OCI-LY7 (cell line): ENCODE measurements at regions not wholly inside any gene's neighbourhood (a gene's known extent, or its start where the extent isn't known, plus 50 kb on each side); places are given as distances from the start of the nearest gene placed in this dataset.

Experiments
- EZH2phosphoT487 ChIP-seq: fragments of 200-600 bp; sonication (generic); IDR thresholded peaks from 2 replicates; pipeline ENCODE4 v1.6.1; 2018; ENCODE audit warnings: low read depth, borderline replicate concordance, mild to moderate bottlenecking, mixed run types, antibody characterized with exemption, low read length, moderate library complexity, mixed read lengths
- TF ChIP-seq, protein P1 (sequence below): fragments of 200-600 bp; sonication (generic); conservative IDR thresholded peaks from 2 replicates; pipeline ENCODE4 v1.5.1; 2014; ENCODE audit warnings: mild to moderate bottlenecking, antibody characterized with exemption, low read length, moderate library complexity, mixed read lengths

DNA sequence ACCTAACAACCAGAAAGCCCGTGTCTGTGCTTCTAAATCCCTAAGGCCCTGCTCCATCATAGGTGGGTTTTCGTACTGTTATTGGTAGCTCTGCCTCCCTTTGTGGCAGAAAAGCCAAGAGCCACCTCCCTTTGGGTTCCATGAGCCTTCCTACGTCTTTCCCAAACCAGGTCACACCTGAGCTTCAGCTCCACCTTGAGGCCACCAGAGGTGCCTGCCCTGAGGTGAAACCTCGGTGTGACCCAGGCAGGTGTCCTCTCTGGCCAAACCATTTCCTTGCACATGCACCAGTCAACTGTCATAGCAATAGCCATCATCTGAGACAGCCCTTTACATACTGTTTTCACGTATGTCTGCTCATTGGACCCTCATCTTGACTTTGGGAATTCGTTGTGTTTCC, 188.0 kb upstream of the RBPJ start:
- TF ChIP-seq, protein P1, sequence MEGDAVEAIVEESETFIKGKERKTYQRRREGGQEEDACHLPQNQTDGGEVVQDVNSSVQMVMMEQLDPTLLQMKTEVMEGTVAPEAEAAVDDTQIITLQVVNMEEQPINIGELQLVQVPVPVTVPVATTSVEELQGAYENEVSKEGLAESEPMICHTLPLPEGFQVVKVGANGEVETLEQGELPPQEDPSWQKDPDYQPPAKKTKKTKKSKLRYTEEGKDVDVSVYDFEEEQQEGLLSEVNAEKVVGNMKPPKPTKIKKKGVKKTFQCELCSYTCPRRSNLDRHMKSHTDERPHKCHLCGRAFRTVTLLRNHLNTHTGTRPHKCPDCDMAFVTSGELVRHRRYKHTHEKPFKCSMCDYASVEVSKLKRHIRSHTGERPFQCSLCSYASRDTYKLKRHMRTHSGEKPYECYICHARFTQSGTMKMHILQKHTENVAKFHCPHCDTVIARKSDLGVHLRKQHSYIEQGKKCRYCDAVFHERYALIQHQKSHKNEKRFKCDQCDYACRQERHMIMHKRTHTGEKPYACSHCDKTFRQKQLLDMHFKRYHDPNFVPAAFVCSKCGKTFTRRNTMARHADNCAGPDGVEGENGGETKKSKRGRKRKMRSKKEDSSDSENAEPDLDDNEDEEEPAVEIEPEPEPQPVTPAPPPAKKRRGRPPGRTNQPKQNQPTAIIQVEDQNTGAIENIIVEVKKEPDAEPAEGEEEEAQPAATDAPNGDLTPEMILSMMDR: peak; percentile 51
- TF ChIP-seq EZH2phosphoT487: no peak
